ENCODE measurements at regions not wholly inside any gene's neighbourhood (a gene's known extent, or its start where the extent isn't known, plus 50 kb on each side); places are given as distances from the start of the nearest gene placed in this dataset.

DNA sequence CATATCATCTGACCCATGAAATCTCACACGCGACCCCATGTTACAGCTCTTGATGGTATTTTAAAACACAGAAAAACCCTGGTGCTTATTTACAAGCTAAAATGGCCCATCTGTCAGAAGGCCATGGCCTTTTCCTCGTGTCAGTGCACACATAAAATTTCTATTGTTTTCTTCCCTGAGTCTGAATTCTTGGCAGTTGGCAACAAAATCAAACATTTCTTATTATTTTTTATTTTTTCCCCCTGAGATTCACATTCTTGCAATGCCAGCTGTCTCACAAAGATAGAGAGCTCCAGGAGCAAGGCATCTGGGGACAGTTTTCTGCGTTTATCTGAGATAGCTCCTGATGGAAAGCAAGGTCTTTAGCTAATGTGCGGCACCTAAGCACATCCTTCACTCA lies 818.1 kb upstream of the TMEM132C start:
- Histone ChIP-seq H2AFZ (ENCODE audit: low read length) (no peak overlapping the region), H3K9me2 (replicated peaks; ENCODE audit: insufficient read depth, low read length) (no peaks in the 10 kb centered on the region), H3K4me2 (ENCODE audit: low read depth, low read length, poor library complexity, severe bottlenecking) (no peak overlapping the region), H3K27me3 (ENCODE audit: low read length) (no peaks in the 10 kb centered on the region), H4K20me1 (ENCODE audit: insufficient read depth, low read depth, low read length) (no peaks in the 10 kb centered on the region), H3K27ac (ENCODE audit: low read length) (no peak overlapping the region), H3K9ac (ENCODE audit: low read length) (no peak overlapping the region), H3K4me3 (ENCODE audit: low read length) (no peak overlapping the region), H3K9me3 (ENCODE audit: low read length) (no peaks in the 10 kb centered on the region), H3K4me1 (ENCODE audit: low read length) (no peaks in the 10 kb centered on the region), H3K79me2 (ENCODE audit: low read length) (no peaks in the 10 kb centered on the region), H3K36me3 (ENCODE audit: insufficient read depth, low read length) (no peaks in the 10 kb centered on the region)
- no peak for DNase-seq

- Histone ChIP-seq H3K4me3 (ENCODE audit: low read length) (no peak overlapping the region), H3K4me2 (ENCODE audit: low read depth, low read length, poor library complexity, severe bottlenecking) (no peak overlapping the region), H3K36me3 (ENCODE audit: insufficient read depth, low read length) (no peaks in the 10 kb centered on the region), H3K9me3 (ENCODE audit: low read length) (no peaks in the 10 kb centered on the region), H2AFZ (ENCODE audit: low read length) (no peak overlapping the region), H3K4me1 (ENCODE audit: low read length) (no peaks in the 10 kb centered on the region), H3K79me2 (ENCODE audit: low read length) (no peaks in the 10 kb centered on the region), H3K27ac (ENCODE audit: low read length) (no peak overlapping the region), H3K9me2 (replicated peaks; ENCODE audit: insufficient read depth, low read length) (no peaks in the 10 kb centered on the region), H4K20me1 (ENCODE audit: insufficient read depth, low read depth, low read length) (no peaks in the 10 kb centered on the region), H3K9ac (ENCODE audit: low read length) (no peak overlapping the region), H3K27me3 (ENCODE audit: low read length) (no peaks in the 10 kb centered on the region)
- DNase-seq: no peak
Observed at GRCh38 chr12:127450826-127451225, 816.1 kb upstream of the TMEM132C start.

GRCh38 chr12:127455347-127456265 lies 811.4 kb upstream of the TMEM132C start:
- Histone ChIP-seq H3K9me2 (replicated peaks; ENCODE audit: insufficient read depth, low read length) (no peaks in the 10 kb centered on the region), H3K36me3 (ENCODE audit: insufficient read depth, low read length) (no peaks in the 10 kb centered on the region), H3K4me2 (ENCODE audit: low read depth, low read length, poor library complexity, severe bottlenecking) (no peak overlapping the region), H3K9me3 (ENCODE audit: low read length) (peaks cover 3% of the 10 kb centered on the region; the same call in 1 of the 2 replicates), H3K4me3 (ENCODE audit: low read length) (no peak overlapping the region), H3K27me3 (ENCODE audit: low read length) (no peaks in the 10 kb centered on the region), H3K79me2 (ENCODE audit: low read length) (no peaks in the 10 kb centered on the region), H3K27ac (ENCODE audit: low read length) (no peak overlapping the region), H3K9ac (ENCODE audit: low read length) (no peak overlapping the region), H2AFZ (ENCODE audit: low read length) (no peak overlapping the region), H3K4me1 (ENCODE audit: low read length) (no peaks in the 10 kb centered on the region), H4K20me1 (ENCODE audit: insufficient read depth, low read depth, low read length) (no peaks in the 10 kb centered on the region)
- no peak for DNase-seq

DNA sequence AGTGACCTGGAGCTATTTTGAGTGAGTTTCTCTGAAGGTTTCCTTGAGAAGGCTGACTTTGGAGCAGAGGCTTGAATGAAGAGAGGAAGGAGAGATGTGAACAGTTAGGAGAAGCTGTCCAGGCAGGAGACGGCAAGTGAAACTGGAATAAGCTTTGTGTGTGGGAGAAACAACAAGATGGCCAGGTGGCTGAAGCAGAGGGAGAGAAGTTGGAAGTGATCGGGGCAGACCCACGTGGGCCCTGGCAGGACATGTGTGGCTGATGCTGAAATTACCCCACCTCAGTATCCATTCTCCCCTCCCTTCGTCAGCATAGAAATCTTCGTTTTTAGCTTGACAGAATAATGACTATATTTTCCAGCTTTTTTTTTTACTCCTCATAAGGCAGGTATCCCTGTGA lies 809.2 kb upstream of the TMEM132C start:
- no peak overlapping the region for H3K27ac ChIP-seq (ENCODE audit: low read length)
- H3K9me3 ChIP-seq (ENCODE audit: low read length): peaks cover 3% of the 10 kb centered on the region; the same call in 1 of the 2 replicates
- no peaks in the 10 kb centered on the region for H3K4me1 ChIP-seq (ENCODE audit: low read length)
- no peaks in the 10 kb centered on the region for H3K79me2 ChIP-seq (ENCODE audit: low read length)
- H3K27me3 ChIP-seq (ENCODE audit: low read length): no peaks in the 10 kb centered on the region
- DNase-seq: no peak
- no peak overlapping the region for H2AFZ ChIP-seq (ENCODE audit: low read length)
- no peak overlapping the region for H3K4me3 ChIP-seq (ENCODE audit: low read length)
- no peaks in the 10 kb centered on the region for H3K9me2 ChIP-seq (replicated peaks; ENCODE audit: insufficient read depth, low read length)
- H3K36me3 ChIP-seq (ENCODE audit: insufficient read depth, low read length): no peaks in the 10 kb centered on the region
- no peaks in the 10 kb centered on the region for H4K20me1 ChIP-seq (ENCODE audit: insufficient read depth, low read depth, low read length)
- H3K4me2 ChIP-seq (ENCODE audit: low read depth, low read length, poor library complexity, severe bottlenecking): no peak overlapping the region
- no peak overlapping the region for H3K9ac ChIP-seq (ENCODE audit: low read length)

GRCh38 chr12:127459166-127459565 lies 807.8 kb upstream of the TMEM132C start:
- Histone ChIP-seq H2AFZ (ENCODE audit: low read length) (no peak overlapping the region), H3K27me3 (ENCODE audit: low read length) (no peaks in the 10 kb centered on the region), H3K79me2 (ENCODE audit: low read length) (no peaks in the 10 kb centered on the region), H4K20me1 (ENCODE audit: insufficient read depth, low read depth, low read length) (no peaks in the 10 kb centered on the region), H3K9ac (ENCODE audit: low read length) (no peak overlapping the region), H3K36me3 (ENCODE audit: insufficient read depth, low read length) (no peaks in the 10 kb centered on the region), H3K9me2 (replicated peaks; ENCODE audit: insufficient read depth, low read length) (no peaks in the 10 kb centered on the region), H3K4me1 (ENCODE audit: low read length) (no peaks in the 10 kb centered on the region), H3K9me3 (ENCODE audit: low read length) (peaks cover 3% of the 10 kb centered on the region; the same call in 1 of the 2 replicates), H3K27ac (ENCODE audit: low read length) (no peak overlapping the region), H3K4me2 (ENCODE audit: low read depth, low read length, poor library complexity, severe bottlenecking) (no peak overlapping the region), H3K4me3 (ENCODE audit: low read length) (no peak overlapping the region)
- DNase-seq: no peak

DNA sequence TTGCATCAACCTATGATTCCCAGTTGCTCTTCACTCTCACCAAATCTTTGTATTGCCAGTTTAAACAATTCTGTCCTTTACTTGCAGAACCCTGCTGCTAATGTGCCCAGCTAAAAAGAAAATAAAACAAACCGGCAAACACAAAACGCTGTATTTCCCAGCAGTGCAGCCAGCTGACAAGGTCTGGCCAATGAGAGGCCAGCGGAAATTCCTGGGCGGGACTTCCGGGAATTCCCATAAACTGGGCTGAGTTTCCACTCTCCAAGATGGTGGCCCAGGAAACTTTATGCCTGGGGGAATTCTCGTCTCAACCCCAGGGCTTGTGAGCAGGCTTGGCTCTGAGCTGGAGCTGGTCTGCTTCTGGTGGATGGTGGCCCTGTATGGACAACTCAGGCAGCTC lies 807.3 kb upstream of the TMEM132C start:
- Histone ChIP-seq H3K36me3 (ENCODE audit: insufficient read depth, low read length) (no peaks in the 10 kb centered on the region), H2AFZ (ENCODE audit: low read length) (no peak overlapping the region), H4K20me1 (ENCODE audit: insufficient read depth, low read depth, low read length) (no peaks in the 10 kb centered on the region), H3K27ac (ENCODE audit: low read length) (no peak overlapping the region), H3K9ac (ENCODE audit: low read length) (no peak overlapping the region), H3K4me3 (ENCODE audit: low read length) (no peak overlapping the region), H3K4me2 (ENCODE audit: low read depth, low read length, poor library complexity, severe bottlenecking) (no peak overlapping the region), H3K9me2 (replicated peaks; ENCODE audit: insufficient read depth, low read length) (no peaks in the 10 kb centered on the region), H3K79me2 (ENCODE audit: low read length) (no peaks in the 10 kb centered on the region), H3K4me1 (ENCODE audit: low read length) (no peaks in the 10 kb centered on the region), H3K27me3 (ENCODE audit: low read length) (no peaks in the 10 kb centered on the region), H3K9me3 (ENCODE audit: low read length) (peaks cover 3% of the 10 kb centered on the region; the same call in 1 of the 2 replicates)
- DNase-seq: no peak

DNA sequence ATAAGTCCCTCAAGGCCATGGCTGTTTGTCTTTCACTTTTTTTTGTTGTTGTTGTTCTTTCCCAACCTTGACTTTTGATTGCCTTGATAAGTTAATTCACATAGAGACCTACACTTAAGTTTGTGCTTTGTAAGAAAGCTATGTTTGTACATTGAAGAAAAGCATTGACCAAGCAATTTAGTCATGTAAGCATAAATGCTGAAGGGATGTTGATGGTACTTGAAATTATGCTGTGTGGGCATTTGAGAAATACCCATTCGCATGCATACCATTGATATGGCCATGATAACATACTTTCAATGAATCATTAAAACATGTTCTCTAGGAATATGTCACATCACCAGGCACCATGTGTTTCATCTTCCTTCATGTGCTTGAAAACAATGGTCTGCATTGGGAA lies 803.7 kb upstream of the TMEM132C start:
- H3K4me3 ChIP-seq (ENCODE audit: low read length): no peak overlapping the region
- H3K4me2 ChIP-seq (ENCODE audit: low read depth, low read length, poor library complexity, severe bottlenecking): no peak overlapping the region
- no peak for DNase-seq
- no peak overlapping the region for H2AFZ ChIP-seq (ENCODE audit: low read length)
- no peaks in the 10 kb centered on the region for H4K20me1 ChIP-seq (ENCODE audit: insufficient read depth, low read depth, low read length)
- no peak overlapping the region for H3K9ac ChIP-seq (ENCODE audit: low read length)
- no peaks in the 10 kb centered on the region for H3K9me2 ChIP-seq (replicated peaks; ENCODE audit: insufficient read depth, low read length)
- peaks cover 3% of the 10 kb centered on the region; the same call in 1 of the 2 replicates for H3K9me3 ChIP-seq (ENCODE audit: low read length)
- H3K4me1 ChIP-seq (ENCODE audit: low read length): no peaks in the 10 kb centered on the region
- no peaks in the 10 kb centered on the region for H3K79me2 ChIP-seq (ENCODE audit: low read length)
- H3K27ac ChIP-seq (ENCODE audit: low read length): no peak overlapping the region
- H3K36me3 ChIP-seq (ENCODE audit: insufficient read depth, low read length): no peaks in the 10 kb centered on the region
- no peaks in the 10 kb centered on the region for H3K27me3 ChIP-seq (ENCODE audit: low read length)

GRCh38 chr12:127469331-127469730 lies 797.6 kb upstream of the TMEM132C start:
- no peaks in the 10 kb centered on the region for H3K36me3 ChIP-seq (ENCODE audit: insufficient read depth, low read length)
- no peak for DNase-seq

More at GRCh38 chr12:127469331-127469730, 797.6 kb upstream of the TMEM132C start:
- H3K9me3 ChIP-seq (ENCODE audit: low read length): no peaks in the 10 kb centered on the region
- H3K9ac ChIP-seq (ENCODE audit: low read length): no peak overlapping the region
- H3K27ac ChIP-seq (ENCODE audit: low read length): no peak overlapping the region
- H2AFZ ChIP-seq (ENCODE audit: low read length): no peak overlapping the region
- no peaks in the 10 kb centered on the region for H3K9me2 ChIP-seq (replicated peaks; ENCODE audit: insufficient read depth, low read length)
- H3K79me2 ChIP-seq (ENCODE audit: low read length): no peaks in the 10 kb centered on the region
- no peaks in the 10 kb centered on the region for H4K20me1 ChIP-seq (ENCODE audit: insufficient read depth, low read depth, low read length)
- H3K4me3 ChIP-seq (ENCODE audit: low read length): no peak overlapping the region
- H3K27me3 ChIP-seq (ENCODE audit: low read length): no peaks in the 10 kb centered on the region
- no peaks in the 10 kb centered on the region for H3K4me1 ChIP-seq (ENCODE audit: low read length)
- no peak overlapping the region for H3K4me2 ChIP-seq (ENCODE audit: low read depth, low read length, poor library complexity, severe bottlenecking)
